PC-3 (cell line): ENCODE measurements at regions not wholly inside any gene's neighbourhood (a gene's known extent, or its start where the extent isn't known, plus 50 kb on each side); places are given as distances from the start of the nearest gene placed in this dataset.
"Not testable (repeated sequence)": the region's sequence is repeated elsewhere in the genome, so short reads cannot be mapped to it uniquely, and the experiment has no call there.

Experiments
- CTCF ChIP-seq: fragments of 300-600 bp; sonication (generic); conservative IDR thresholded peaks from 2 replicates; pipeline ENCODE4 v1.5.1; 2017; ENCODE audit warnings: antibody characterized with exemption, low read depth, mild to moderate bottlenecking, low read length
- EZH2 ChIP-seq: fragments of 300-600 bp; sonication (generic); IDR thresholded peaks from one replicate; pipeline ENCODE4 v1.6.1; 2017; ENCODE audit warnings: antibody characterized with exemption, mild to moderate bottlenecking, low read length; ENCODE audit not compliant: unreplicated experiment
- EZH2phosphoT487 ChIP-seq: fragments of 300-600 bp; sonication (generic); IDR thresholded peaks from 2 replicates; pipeline ENCODE4 v1.6.1; 2018; ENCODE audit warnings: mild to moderate bottlenecking, antibody characterized with exemption, low read length, borderline replicate concordance

GRCh38 chr11:3516934-3517567 is 124.7 kb downstream of the ART5 start:
- TF ChIP-seq CTCF, EZH2, EZH2phosphoT487: not testable (repeated sequence)
